Colonic mucosa (tissue), 4 donors: ENCODE measurements at regions not wholly inside any gene's neighbourhood (a gene's known extent, or its start where the extent isn't known, plus 50 kb on each side); places are given as distances from the start of the nearest gene placed in this dataset.
"Not testable (repeated sequence)": the region's sequence is repeated elsewhere in the genome, so short reads cannot be mapped to it uniquely, and the experiment has no call there.

Experiments
- DNase-seq: peaks from one replicate; pipeline ENCODE4 v3.0.0-alpha.2; 2020
- H3K27ac ChIP-seq: fragments of 200-600 bp; one replicate; pipeline ENCODE4 v1.8.0; 2021
- H3K27me3 ChIP-seq: fragments of 200-600 bp; one replicate; pipeline ENCODE4 v1.8.0; 2021
- H3K36me3 ChIP-seq: fragments of 200-600 bp; one replicate; pipeline ENCODE4 v1.8.0; 2021
- H3K4me1 ChIP-seq: fragments of 200-600 bp; one replicate; pipeline ENCODE4 v1.8.0; 2021; ENCODE audit warnings: mild to moderate bottlenecking
- H3K4me3 ChIP-seq: fragments of 200-600 bp; one replicate; pipeline ENCODE4 v1.8.0; 2021
- H3K9ac ChIP-seq, 2 donors: one replicate each; pipeline ENCODE4 v1.7.0; 2013; ENCODE audit warnings: control low read depth in 2 of 2, low read depth in 2 of 2, low read length in 2 of 2
- H3K9me3 ChIP-seq: fragments of 200-600 bp; one replicate; pipeline ENCODE4 v1.8.0; 2021
- intact Hi-C: fragments of 100-400 bp; cut with DNase I; formaldehyde crosslinking; loops from one replicate; pipeline ENCODE4 v1.14.1; 2022
- TF ChIP-seq, protein P1 (sequence below): fragments of 200-600 bp; IDR thresholded peaks from one replicate; pipeline ENCODE4 v1.8.0; 2022; ENCODE audit warnings: antibody characterized with exemption, mild to moderate bottlenecking
- donor health status: healthy.
- donor health status: DM: no; HTN: no; CAD: no.
- donor health status: DM: no; HTN: no; CAD: no.

DNA sequence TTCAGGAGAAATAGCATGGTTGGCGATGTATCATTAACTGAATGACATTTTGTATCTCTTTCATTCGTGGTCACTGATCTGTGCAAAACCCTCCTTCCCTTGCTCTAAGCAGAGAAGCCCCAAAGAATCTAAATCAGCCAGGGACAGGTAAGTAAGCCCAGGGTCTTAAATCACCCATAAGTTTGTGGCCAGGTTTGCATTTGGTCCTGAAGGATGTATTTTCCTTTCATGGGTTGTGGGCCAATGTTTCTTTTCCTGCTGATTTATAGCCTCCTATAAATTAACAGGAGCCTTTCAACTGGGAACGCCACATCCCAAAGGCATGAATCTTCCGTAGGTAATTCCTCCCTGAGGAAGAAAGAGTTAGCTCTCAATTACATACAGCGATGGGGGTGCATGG, 217.5 kb upstream of the TNC start:
- TF ChIP-seq, protein P1, sequence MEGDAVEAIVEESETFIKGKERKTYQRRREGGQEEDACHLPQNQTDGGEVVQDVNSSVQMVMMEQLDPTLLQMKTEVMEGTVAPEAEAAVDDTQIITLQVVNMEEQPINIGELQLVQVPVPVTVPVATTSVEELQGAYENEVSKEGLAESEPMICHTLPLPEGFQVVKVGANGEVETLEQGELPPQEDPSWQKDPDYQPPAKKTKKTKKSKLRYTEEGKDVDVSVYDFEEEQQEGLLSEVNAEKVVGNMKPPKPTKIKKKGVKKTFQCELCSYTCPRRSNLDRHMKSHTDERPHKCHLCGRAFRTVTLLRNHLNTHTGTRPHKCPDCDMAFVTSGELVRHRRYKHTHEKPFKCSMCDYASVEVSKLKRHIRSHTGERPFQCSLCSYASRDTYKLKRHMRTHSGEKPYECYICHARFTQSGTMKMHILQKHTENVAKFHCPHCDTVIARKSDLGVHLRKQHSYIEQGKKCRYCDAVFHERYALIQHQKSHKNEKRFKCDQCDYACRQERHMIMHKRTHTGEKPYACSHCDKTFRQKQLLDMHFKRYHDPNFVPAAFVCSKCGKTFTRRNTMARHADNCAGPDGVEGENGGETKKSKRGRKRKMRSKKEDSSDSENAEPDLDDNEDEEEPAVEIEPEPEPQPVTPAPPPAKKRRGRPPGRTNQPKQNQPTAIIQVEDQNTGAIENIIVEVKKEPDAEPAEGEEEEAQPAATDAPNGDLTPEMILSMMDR: no peak
- H3K4me1 ChIP-seq: no peaks in the 10 kb centered on the region
- no peak overlapping the region for H3K9ac ChIP-seq
- no peaks in the 10 kb centered on the region for H3K27me3 ChIP-seq
- H3K36me3 ChIP-seq: no peaks in the 10 kb centered on the region
- no peak for DNase-seq
- H3K9me3 ChIP-seq: no peaks in the 10 kb centered on the region
- intact Hi-C loops: no loop called here
- no peak overlapping the region for H3K4me3 ChIP-seq
- no peak overlapping the region for H3K27ac ChIP-seq

DNA sequence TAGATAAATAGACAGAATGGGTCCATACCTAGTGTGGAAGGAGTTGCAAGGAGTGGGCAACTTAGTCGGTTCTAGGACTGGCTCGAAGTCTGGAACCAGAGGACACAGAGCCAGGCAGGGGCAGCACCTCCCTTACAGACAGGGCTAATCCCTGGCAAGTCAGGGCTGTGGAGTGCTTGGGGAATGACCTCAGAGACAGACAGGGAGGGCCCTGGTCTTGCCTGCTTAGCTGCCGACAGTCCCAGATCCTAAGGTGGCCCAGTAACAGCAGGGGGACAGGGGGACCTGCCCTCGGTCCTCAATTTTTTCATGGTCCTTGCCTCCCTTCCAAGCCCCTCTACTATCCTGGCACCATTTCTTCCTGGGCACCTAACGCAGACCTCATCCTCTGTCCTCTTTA, 222.4 kb upstream of the TNC start:
- Histone ChIP-seq H3K9me3 (no peaks in the 10 kb centered on the region), H3K36me3 (no peaks in the 10 kb centered on the region), H3K9ac (no peak overlapping the region), H3K4me1 (no peaks in the 10 kb centered on the region), H3K4me3 (no peak overlapping the region), H3K27me3 (no peaks in the 10 kb centered on the region), H3K27ac (no peak overlapping the region)
- intact Hi-C loops: no loop called here
- no peak for DNase-seq
- TF ChIP-seq, protein P1: no peak

DNA sequence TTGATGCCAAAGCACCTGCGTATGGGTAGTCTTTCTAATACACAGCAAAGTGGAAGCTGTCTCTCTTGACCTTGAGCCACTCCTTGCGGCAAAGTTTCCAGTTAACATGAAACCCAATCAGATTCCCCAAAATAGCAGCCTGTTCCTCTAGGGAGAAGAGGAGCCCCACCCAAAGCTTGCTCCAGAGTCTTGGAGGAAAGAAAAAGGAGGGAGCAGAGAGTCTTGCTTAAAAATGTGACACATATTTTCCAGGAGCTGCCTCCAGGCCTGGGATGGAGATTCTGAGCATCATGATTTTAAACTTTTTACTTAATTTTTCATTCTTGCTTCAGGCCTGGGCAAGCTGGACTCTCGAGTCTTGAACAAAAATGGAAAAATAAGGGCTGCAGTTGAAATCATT, 223.5 kb upstream of the TNC start:
- intact Hi-C loops: no loop called here
- H3K36me3 ChIP-seq: no peaks in the 10 kb centered on the region
- H3K4me1 ChIP-seq: no peaks in the 10 kb centered on the region
- H3K9ac ChIP-seq: no peak overlapping the region
- no peak overlapping the region for H3K27ac ChIP-seq
- no peaks in the 10 kb centered on the region for H3K27me3 ChIP-seq
- no peak overlapping the region for H3K4me3 ChIP-seq
- TF ChIP-seq, protein P1: no peak
- H3K9me3 ChIP-seq: no peaks in the 10 kb centered on the region
- DNase-seq: no peak

DNA sequence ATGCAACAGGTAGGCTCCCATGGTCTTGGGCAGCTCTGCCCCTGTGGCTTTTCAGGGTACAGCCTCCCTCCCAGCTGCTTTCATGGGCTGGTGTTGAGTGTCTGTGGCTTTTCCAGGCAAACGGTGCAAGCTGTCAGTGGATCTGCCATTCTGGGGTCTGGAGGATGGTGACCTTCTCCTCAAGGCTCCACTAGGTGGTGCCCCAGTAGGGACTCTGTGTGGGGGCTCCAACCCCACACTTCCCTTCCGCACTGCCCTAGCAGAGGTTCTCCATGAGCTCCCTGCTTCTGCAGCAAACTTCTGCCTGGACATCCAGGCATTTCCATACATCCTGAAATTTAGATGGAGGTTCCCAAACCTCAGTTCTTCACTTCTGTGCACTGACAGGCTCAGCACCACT, 229.8 kb upstream of the TNC start:
- H3K9me3 ChIP-seq, DNase-seq, intact Hi-C loops: not testable (repeated sequence)

DNA sequence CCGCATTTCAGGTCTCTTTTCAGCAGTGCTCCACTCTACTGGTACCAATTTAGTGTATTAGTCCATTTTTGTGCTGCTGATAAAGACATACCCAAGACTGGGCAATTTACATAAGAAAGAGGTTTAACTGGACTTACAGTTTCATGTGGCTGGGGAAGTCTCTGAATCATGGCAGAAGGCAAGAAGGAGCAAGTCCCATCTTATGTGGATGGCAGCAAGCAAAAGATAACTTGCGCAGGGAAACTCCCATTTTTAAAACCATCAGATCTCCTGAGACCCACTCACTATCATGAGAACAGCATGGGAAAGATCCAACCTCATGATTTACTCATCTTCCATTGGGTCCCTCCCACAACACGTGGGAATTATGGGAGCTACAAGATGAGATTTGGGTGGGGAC, 231.0 kb upstream of the TNC start:
- H3K4me3 ChIP-seq, DNase-seq, H3K27me3 ChIP-seq, H3K9ac ChIP-seq, H3K36me3 ChIP-seq, H3K4me1 ChIP-seq, intact Hi-C loops, H3K27ac ChIP-seq, H3K9me3 ChIP-seq: not testable (repeated sequence)

More for the DNA sequence above, 229.8 kb upstream of the TNC start:
- H3K27me3 ChIP-seq, H3K9ac ChIP-seq, H3K36me3 ChIP-seq, H3K4me3 ChIP-seq, H3K4me1 ChIP-seq, H3K27ac ChIP-seq: not testable (repeated sequence)

DNA sequence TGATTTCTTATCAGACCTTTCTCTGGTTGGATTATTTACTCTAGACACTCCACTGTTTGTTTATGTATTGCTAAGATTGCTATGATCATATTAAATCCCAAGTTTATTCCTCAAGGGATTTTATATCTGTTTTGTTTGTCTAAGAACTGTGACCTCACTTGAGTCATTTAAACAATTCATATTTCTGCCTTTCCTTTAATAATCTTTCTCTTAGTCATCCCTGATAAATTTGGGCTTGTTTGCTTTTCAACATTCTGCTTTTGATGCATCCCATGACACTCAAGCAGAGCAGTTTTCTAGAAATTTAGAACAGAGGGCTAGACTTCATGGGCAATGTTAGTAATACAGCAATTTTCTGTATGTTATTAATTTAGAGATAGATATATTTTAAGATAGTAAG, 231.6 kb upstream of the TNC start:
- TF ChIP-seq, protein P1: no peak
- Histone ChIP-seq H3K27me3 (no peaks in the 10 kb centered on the region), H3K27ac (no peak overlapping the region), H3K9ac (no peak overlapping the region), H3K4me1 (no peaks in the 10 kb centered on the region), H3K9me3 (no peaks in the 10 kb centered on the region), H3K4me3 (no peak overlapping the region), H3K36me3 (no peaks in the 10 kb centered on the region)
- intact Hi-C loops: no loop called here
- no peak for DNase-seq

DNA sequence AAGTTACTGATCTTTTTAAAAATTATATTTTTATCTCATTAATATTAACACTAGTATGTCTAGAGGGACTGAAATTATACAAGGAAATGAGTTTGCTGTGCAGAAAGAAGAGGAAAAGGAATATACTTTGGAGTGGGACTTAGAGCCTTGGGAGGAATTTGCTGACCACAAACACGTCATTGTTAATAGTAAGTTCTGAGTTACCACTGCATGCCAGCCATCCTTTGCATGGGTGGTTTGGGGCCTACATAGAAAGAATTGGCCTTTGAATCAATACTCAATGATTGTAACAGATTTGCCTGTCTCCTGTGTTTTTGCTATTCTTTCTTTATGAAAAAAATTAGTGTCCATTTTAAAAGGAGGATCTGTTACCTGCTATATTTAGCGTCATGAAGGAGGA, 232.6 kb upstream of the TNC start:
- Histone ChIP-seq H3K4me3 (no peak overlapping the region), H3K27me3 (no peaks in the 10 kb centered on the region), H3K9me3 (no peaks in the 10 kb centered on the region), H3K36me3 (no peaks in the 10 kb centered on the region), H3K4me1 (no peaks in the 10 kb centered on the region), H3K27ac (no peak overlapping the region), H3K9ac (no peak overlapping the region)
- TF ChIP-seq, protein P1: no peak
- intact Hi-C loops: no loop called here
- DNase-seq: no peak
